NB4 (cell line): ENCODE measurements at regions not wholly inside any gene's neighbourhood (a gene's known extent, or its start where the extent isn't known, plus 50 kb on each side); places are given as distances from the start of the nearest gene placed in this dataset.

Experiments
- CTCF ChIP-seq: IDR thresholded peaks from one replicate; pipeline ENCODE4 v1.5.1; 2012; ENCODE audit warnings: low read depth, low read length
- POLR2A ChIP-seq: IDR thresholded peaks from 2 replicates; pipeline ENCODE4 v1.6.1; 2011; ENCODE audit warnings: mild to moderate bottlenecking; ENCODE audit not compliant: insufficient read length; ENCODE audit errors: extremely low read depth

- peak; percentile 18 for TF ChIP-seq CTCF
- no peak for TF ChIP-seq POLR2A
These were observed 215.3 kb upstream of the CTSO start for GRCh38 chr4:156169011-156169410.
